DMS153 treated with DMSO at 0.1 percent for 48 hours (cell line): ENCODE measurements at regions not wholly inside any gene's neighbourhood (a gene's known extent, or its start where the extent isn't known, plus 50 kb on each side); places are given as distances from the start of the nearest gene placed in this dataset.
A peak's percentile ranks its signal among the peaks of the same experiment; 100 is the strongest.
"Not testable (repeated sequence)": the region's sequence is repeated elsewhere in the genome, so short reads cannot be mapped to it uniquely, and the experiment has no call there.

ENCODE experiments used
- DNase-seq: peaks from one replicate; lab custom pipeline; 2025; ENCODE audit not compliant: unreplicated experiment; lab: John Stamatoyannopoulos, UW

- no peak for DNase-seq
Measured at GRCh38 chr5:8831251-8831650, 714.6 kb downstream of the SEMA5A start.

DNA sequence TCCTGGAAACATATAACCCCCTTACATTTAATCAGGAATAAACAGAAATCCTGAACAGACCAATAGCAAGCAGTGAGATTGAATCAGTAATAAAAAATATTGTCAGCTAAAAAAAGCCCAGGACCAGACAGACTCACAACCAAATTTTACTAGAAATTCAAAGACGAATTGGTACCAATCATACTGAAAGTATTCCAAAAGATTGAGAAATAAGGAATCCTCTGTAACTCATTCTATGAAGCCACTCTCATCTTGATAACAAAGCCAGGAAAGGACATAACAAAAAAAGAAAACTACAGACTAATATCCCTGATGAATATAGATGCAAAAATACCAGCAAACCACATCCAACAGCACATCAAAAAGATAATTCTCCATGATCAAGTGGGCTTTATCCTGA, 714.0 kb downstream of the SEMA5A start:
- DNase-seq = no peak

DNA sequence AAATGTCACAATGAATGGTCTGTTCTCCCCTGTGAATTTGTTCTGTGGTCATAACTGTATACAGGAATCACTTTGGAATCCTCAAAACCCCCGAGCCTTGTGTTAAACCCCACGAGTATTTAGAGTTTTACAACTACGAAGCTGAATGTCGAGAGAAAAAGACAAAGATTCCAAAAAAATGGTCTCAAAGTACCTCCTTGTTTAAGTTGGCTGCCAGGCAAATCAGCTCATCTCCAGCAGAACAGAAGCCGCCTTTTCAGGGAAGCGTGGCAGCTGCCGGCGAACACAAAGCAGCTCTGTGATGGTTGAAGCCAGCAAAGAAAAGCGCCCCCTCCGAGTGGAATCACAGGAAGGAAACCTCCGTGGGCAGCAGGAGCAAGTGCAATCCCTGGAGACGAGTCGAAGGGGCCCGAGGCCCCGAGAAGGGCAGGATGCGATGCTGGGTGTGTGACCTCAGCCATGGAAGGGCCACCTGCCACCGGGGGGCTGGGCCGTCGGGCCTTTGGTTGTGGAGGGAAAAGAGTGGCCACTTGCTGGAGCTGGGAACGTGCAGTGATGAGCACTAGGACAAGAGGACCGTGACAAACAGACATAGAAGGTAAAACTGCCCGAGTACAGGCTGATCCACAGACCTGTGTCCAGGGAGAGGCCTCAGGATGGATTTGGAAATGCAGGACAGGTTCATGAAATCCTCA, 706.4 kb downstream of the SEMA5A start:
- DNase-seq = no peak

GRCh38 chr5:8840237-8840636, 705.6 kb downstream of the SEMA5A start:
- DNase-seq = no peak

GRCh38 chr5:8840746-8841145, 705.1 kb downstream of the SEMA5A start:
- not testable (repeated sequence) for DNase-seq

- DNase-seq = peak; percentile 48
Measured at GRCh38 chr5:8842971-8843551, 702.8 kb downstream of the SEMA5A start.

- no peak for DNase-seq
Measured at GRCh38 chr5:8843771-8844170, 702.1 kb downstream of the SEMA5A start.

GRCh38 chr5:8844206-8844605, 701.7 kb downstream of the SEMA5A start:
- no peak for DNase-seq

DNA sequence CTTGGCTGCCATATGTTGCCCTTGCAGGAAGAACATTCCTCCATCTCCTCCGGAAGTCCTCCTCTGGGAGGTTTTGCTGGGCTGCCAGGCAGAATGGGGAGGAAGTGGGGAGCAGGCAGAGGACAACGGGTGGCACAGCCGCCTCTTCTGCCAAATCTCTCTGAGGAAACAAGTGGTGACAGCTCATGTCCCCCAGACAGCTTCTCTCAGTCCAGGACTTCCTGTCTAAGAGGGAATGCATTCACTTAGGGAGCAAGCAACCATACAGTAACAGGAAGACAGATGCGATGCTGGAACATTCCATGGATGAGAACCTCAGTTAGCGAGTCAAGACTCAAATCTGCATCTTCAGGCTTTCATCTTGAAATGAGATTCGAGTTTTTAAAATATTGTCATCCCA, 701.0 kb downstream of the SEMA5A start:
- no peak for DNase-seq

- no peak for DNase-seq
Measured at GRCh38 chr5:8845296-8845695, 700.6 kb downstream of the SEMA5A start.

- no peak for DNase-seq
Measured at GRCh38 chr5:8848366-8848765, 697.5 kb downstream of the SEMA5A start.

GRCh38 chr5:8848997-8849594, 696.8 kb downstream of the SEMA5A start:
- no peak for DNase-seq

GRCh38 chr5:8851101-8851500, 694.8 kb downstream of the SEMA5A start:
- no peak for DNase-seq

- no peak for DNase-seq
Measured at GRCh38 chr5:8857051-8857450, 688.8 kb downstream of the SEMA5A start.

DNA sequence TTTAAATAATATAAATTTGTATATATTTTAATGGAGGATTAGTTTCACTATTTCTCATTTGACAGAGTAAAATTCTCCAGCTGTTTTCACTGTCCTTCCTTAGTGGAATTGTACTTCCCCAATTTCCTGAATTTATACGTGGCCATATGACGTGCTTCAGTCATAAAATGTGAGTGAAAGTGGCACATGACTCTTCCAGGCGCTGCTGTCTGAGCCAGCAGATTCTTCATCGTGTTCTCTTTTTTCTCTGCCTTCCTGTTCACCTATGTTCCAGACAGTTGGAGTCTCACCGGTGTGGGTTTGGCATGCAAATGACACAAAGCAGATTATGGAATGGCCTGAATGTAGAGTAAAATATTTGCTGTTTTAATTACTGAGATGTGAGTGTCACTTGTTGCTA, 684.1 kb downstream of the SEMA5A start:
- peak; percentile 19 for DNase-seq

- DNase-seq = peak; percentile 63
Measured at GRCh38 chr5:8864053-8864452, 681.8 kb downstream of the SEMA5A start.

DNA sequence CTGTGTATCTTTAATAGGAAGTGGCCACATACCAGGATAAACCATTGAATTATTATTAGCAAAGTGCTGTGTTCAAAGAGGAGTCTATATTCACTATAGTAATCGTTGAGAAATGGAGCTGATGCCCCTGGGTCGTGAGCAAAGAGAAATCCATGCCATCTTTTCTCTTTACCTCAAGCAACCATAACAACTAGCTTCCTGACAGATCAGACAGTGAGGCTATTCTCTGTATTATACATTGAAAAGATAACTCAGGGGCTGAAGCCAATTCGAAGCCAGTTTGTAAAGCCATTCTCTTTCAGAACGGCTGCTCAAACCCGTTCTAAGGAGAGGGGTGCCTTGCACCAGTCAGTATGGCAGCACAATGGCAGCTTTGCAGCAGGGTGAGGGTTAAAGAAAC, 680.6 kb downstream of the SEMA5A start:
- DNase-seq = no peak

- no peak for DNase-seq
Measured at GRCh38 chr5:8865686-8866374, 680.0 kb downstream of the SEMA5A start.

DNA sequence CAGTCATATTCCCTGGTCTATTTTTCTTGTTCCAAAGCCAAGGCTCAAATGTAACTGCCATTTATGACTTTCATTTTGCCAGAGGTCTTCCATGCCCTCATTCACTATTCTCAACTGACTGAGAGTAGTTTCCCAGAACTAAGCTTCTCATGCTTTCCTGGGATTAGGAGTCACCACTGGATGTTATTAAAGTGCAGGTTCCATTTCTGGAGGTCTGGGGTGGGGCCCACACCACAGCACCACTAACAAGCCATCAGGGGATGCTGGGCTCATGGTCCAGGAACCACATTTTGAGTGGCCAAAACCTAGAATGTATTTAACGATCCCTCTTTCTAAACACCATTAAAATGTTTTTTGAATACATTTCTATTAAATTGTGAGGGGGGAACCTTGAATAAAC, 677.6 kb downstream of the SEMA5A start:
- no peak for DNase-seq

DNA sequence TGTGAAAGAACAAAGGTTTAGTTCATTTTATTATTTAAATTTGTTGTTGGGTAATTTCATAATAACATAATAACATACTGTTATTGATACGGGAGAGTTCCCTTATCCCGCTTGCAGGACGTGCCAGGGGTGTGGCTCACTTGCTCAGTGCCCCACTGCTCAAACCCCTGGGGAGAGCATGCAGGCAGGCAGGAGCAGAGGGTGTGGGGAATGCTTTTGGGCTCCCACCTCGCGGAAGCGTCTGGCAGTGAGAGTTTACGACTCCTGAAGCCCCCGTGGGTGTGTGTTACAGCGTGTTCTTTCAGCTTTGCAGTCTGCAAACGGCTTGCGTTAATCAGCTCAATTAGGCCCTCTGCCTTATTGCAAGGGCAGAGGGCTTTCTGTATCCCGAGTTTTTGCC, 675.9 kb downstream of the SEMA5A start:
- peak; percentile 12 for DNase-seq

DNA sequence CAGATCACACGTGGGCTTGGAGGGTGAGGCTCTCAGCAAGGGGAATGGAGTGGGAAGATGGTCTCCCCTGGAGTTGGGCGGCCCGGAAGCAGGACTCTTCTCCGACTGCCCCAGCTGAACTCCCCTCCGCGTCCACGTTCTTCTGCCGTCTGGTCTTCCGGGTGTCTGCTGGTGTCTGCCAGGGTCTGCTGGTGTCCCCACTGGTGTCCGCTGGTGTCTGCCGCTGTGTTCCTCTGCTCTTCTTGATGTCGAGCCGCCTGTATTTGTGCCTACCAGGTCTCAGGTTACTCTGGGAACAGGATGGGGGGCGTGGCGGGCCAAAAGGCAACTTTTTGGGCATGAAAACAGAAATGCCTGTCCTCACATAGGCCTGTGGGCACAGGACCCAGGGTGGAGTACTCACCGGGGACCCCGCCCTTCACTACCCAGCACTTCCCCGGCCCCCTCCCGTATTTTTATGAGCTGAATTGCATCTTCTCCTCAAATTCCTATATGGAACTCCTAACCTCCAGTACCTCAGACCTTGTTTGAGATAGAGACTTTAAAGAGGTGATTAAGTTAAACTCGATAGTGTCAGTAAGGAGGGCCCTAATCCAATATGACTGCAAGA, 675.4 kb downstream of the SEMA5A start:
- DNase-seq = no peak

- no peak for DNase-seq
Measured at GRCh38 chr5:8870959-8871355, 674.9 kb downstream of the SEMA5A start.
